Erythroblast (primary cell): ENCODE measurements at regions not wholly inside any gene's neighbourhood (a gene's known extent, or its start where the extent isn't known, plus 50 kb on each side); places are given as distances from the start of the nearest gene placed in this dataset.

ENCODE experiments used
- DNase-seq, 2 experiments: peaks; one replicate each; lab custom pipeline; 2025; lab: John Stamatoyannopoulos, UW
- GATA1 ChIP-seq: IDR thresholded peaks from 2 replicates; pipeline ENCODE4 v1.6.1; 2011; ENCODE audit warnings: low read depth, mild to moderate bottlenecking, control low read depth, low read length, moderate library complexity
- POLR2A ChIP-seq: IDR thresholded peaks from 2 replicates; pipeline ENCODE4 v1.6.1; 2011; ENCODE audit warnings: mild to moderate bottlenecking, low read length

GRCh38 chr4:11894977-11895376 lies 466.3 kb upstream of the HS3ST1 start:
- TF ChIP-seq POLR2A (no peak), GATA1 (no peak)
- DNase-seq: no peak

GRCh38 chr4:11894221-11894620 lies 465.5 kb upstream of the HS3ST1 start:
- no peak for DNase-seq
- TF ChIP-seq GATA1: no peak

- DNase-seq: no peak
- TF ChIP-seq POLR2A (no peak), GATA1 (no peak)
Measured at GRCh38 chr4:11889099-11889498, 460.4 kb upstream of the HS3ST1 start.

DNA sequence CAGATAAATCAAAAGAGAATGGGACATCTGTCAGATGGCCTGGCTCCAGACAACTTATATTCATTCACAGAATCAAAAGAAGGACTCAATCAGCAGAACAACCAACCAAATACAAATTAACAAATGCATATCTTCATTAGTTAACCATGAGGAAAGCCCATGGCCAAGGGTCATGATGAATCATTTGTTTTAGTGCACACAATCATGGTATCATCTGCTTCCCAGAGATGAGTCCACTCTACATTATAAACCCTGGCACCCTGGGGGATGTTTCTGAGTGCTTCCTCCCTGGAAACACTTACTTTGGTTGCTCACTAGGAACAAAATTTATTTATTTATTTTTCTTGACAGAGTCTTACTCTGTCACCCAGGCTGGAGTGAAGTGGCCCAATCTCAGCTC lies 453.3 kb upstream of the HS3ST1 start:
- DNase-seq: no peak

GRCh38 chr4:11881364-11881763 lies 452.7 kb upstream of the HS3ST1 start:
- TF ChIP-seq GATA1 (no peak), POLR2A (no peak)
- DNase-seq: no peak

More for the DNA sequence above, 453.3 kb upstream of the HS3ST1 start:
- no peak for TF ChIP-seq POLR2A
- TF ChIP-seq GATA1: no peak

- no peak for DNase-seq
- TF ChIP-seq GATA1 (no peak), POLR2A (no peak)
Measured at GRCh38 chr4:11878241-11878640, 449.5 kb upstream of the HS3ST1 start.

DNA sequence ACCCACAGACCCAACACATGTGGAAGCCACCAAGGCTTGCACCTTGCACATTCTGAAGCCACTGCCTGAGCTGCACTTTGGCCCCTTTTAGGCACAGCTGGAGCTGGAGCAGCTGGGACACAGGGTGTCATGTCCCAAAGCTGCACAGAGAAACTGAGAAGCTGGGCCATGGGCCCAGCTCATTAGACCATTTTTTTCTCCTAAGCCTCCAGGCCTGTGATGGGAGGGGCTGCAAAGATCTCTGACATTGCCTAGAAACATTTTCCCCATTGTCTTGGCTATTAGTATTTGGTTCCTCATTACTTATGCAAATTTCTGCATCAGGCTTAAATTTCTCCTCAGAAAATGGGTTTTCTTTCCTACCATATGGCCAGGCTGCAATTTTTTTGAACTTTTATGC lies 447.4 kb upstream of the HS3ST1 start:
- DNase-seq: no peak
- TF ChIP-seq POLR2A (no peak), GATA1 (no peak)

DNA sequence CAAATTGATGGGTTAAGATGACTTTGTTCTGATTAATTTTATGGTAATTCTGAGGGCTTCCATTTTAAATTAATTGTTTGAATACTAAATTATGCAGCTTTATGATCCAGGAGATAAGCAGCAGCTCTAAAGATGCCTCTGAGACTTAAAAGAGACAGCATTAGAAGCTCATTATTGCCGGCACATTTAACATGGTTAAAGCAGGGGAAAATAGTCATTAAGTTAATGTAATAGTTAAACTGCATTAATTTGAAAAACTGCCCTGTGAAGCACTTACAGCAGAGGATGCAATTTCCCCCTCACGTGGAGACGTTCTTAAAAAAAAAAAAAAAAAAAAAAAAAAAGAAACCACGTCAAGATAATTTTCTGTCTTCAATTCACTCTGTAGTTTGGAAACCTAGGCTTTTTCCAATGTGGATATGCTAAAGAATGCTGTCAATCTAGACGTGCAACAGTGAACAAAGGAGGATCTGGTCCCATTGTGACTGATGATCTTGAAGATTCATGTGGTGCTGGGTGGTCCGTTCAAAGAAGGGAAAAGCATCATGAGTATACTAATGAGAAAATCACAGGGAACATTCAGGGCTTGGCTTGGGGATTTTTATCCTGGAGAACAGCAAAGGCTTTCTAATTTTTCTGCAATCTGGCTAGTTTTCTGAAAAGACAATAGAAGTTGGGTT lies 440.6 kb upstream of the HS3ST1 start:
- TF ChIP-seq POLR2A: no peak
- TF ChIP-seq GATA1: no peak
- no peak for DNase-seq

GRCh38 chr4:11866391-11866790 lies 437.7 kb upstream of the HS3ST1 start:
- TF ChIP-seq POLR2A (no peak), GATA1 (no peak)
- DNase-seq: no peak

- no peak for TF ChIP-seq GATA1
- TF ChIP-seq POLR2A: no peak
- DNase-seq: no peak
Measured at GRCh38 chr4:11860996-11861395, 432.3 kb upstream of the HS3ST1 start.

DNA sequence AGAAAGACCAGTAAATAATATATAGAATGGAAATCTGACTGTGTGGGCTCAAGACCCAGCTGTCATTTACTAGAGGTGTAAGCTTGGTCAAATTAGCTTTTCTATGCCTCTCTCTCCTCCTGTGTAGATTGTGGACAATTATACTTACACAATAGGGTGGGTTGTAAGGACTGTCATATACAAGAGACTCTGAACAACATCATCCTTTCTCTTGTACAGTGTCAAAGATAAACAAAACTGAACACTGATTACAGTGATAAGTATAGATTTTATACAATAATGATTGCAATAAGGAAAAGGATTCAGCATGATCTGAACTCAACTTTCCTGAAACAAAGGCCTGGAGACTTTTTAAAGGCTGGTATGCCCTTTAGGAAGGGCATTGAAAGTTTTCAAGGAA lies 429.2 kb upstream of the HS3ST1 start:
- no peak for DNase-seq
- no peak for TF ChIP-seq POLR2A
- TF ChIP-seq GATA1: no peak

DNA sequence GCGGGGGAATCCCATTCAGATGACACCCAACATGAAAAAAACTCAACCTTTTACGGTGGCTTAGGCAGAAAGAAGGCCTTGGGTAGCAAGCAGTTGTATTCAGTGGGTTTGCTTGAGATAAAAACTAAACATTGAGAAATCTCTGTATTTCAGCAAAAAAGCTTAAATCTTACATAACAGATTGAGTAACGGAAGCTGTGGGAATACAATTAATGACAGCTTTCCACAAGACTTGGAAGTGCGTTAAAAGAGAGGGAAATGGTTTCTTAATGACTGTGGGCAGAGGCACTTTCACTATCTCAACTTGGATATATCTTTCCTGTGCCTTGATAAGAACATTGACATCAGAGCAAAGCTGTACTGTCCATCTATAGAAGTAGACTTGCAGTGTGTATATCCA lies 418.5 kb upstream of the HS3ST1 start:
- DNase-seq: no peak
- TF ChIP-seq POLR2A: no peak
- no peak for TF ChIP-seq GATA1

- DNase-seq: no peak
- TF ChIP-seq GATA1 (no peak), POLR2A (no peak)
Measured at GRCh38 chr4:11843927-11844326, 415.2 kb upstream of the HS3ST1 start.

- TF ChIP-seq GATA1 (no peak), POLR2A (no peak)
- no peak for DNase-seq
Measured at GRCh38 chr4:11843340-11843739, 414.6 kb upstream of the HS3ST1 start.

DNA sequence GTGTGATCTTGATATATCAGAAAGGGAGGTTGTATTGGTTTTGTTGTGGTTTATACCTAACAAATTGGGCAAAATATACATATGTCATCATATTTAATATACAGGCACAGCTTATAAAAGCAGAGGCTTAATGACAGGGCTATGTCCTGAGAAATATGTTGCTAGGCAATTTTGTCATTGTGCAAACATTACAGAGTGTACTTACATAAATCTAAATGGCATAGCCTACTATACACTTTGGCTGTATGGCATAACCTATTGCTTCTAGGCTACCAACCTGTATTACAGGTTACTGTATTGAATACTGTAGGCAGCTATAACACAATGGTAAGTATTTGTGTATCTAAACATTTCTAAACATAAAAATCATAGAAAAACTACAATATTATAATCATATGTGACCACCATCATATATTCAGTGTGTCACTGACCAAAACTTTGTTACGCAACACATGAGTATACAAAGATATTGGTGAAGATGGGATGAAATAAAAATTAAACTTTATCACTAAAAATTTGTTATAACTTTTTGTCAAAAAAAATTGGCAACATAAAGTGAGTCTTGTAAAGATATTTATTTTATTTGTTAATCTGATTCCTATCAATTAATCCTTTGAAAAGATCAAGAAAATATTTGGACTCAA lies 414.0 kb upstream of the HS3ST1 start:
- TF ChIP-seq GATA1 (no peak), POLR2A (no peak)
- no peak for DNase-seq
